Thoracic aorta (tissue), 2 donors: ENCODE measurements at regions not wholly inside any gene's neighbourhood (a gene's known extent, or its start where the extent isn't known, plus 50 kb on each side); places are given as distances from the start of the nearest gene placed in this dataset.

Experiments
- ATAC-seq: fragments of 150-250 bp; one replicate; pipeline ENCODE4 v1.8.0; 2017; ENCODE audit warnings: low read depth; ENCODE audit not compliant: insufficient number of reproducible peaks, low FRiP score
- DNase-seq: peaks from one replicate; pipeline ENCODE4 v3.0.0-alpha.2; 2020; ENCODE audit warnings: low spot score
- H3K27ac ChIP-seq, 2 donors: fragments of 200-600 bp; sonication (generic); 1 replicate in 1 of 2; 2 replicates in 1 of 2; pipeline ENCODE4 v1.5.1; 2016; ENCODE audit warnings: mild to moderate bottlenecking in 2 of 2, moderate library complexity in 2 of 2
- H3K27me3 ChIP-seq: fragments of 200-600 bp; sonication (generic); replicated peaks from 2 replicates; pipeline ENCODE4 v1.6.0; 2016; ENCODE audit warnings: mild to moderate bottlenecking; ENCODE audit not compliant: insufficient read depth
- H3K36me3 ChIP-seq: fragments of 200-600 bp; sonication (generic); one replicate; pipeline ENCODE4 v1.5.1; 2016
- H3K4me1 ChIP-seq, 2 donors: fragments of 200-600 bp; sonication (generic); 1 replicate in 1 of 2; 2 replicates in 1 of 2; pipeline versions ENCODE4 v1.5.1 to v1.6.0; 2016; ENCODE audit warnings: low read depth in 2 of 2, mild to moderate bottlenecking in 1 of 2; ENCODE audit not compliant: control insufficient read depth in 1 of 2
- H3K4me3 ChIP-seq: fragments of 200-600 bp; sonication (generic); 2 replicates; pipeline ENCODE4 v1.5.1; 2016; ENCODE audit warnings: mild to moderate bottlenecking
- H3K9me3 ChIP-seq: fragments of 200-600 bp; sonication (generic); 2 replicates; pipeline ENCODE4 v1.5.1; 2016
- CTCF ChIP-seq: fragments of 200-600 bp; sonication (generic); IDR thresholded peaks from one replicate; pipeline ENCODE4 v1.5.1; 2019; ENCODE audit warnings: antibody characterized with exemption

- DNase-seq (no peak), ATAC-seq (no peak)
- no peak for TF ChIP-seq CTCF
- Histone ChIP-seq H3K4me1 (no peaks in the 10 kb centered on the region), H3K9me3 (no peaks in the 10 kb centered on the region), H3K27me3 (no peaks in the 10 kb centered on the region), H3K4me3 (no peak overlapping the region), H3K36me3 (no peaks in the 10 kb centered on the region), H3K27ac (no peak overlapping the region)
Measured at GRCh38 chr2:76506538-76506937, 795.8 kb upstream of the GCFC2 start.

GRCh38 chr2:76501641-76502040 is 790.9 kb upstream of the GCFC2 start:
- DNase-seq (no peak), ATAC-seq (no peak)
- H3K4me3 ChIP-seq = no peak overlapping the region
- H3K36me3 ChIP-seq = no peaks in the 10 kb centered on the region
- no peaks in the 10 kb centered on the region for H3K9me3 ChIP-seq
- H3K27me3 ChIP-seq = no peaks in the 10 kb centered on the region
- no peaks in the 10 kb centered on the region for H3K4me1 ChIP-seq
- no peak overlapping the region for H3K27ac ChIP-seq
- no peak for TF ChIP-seq CTCF

- H3K27ac ChIP-seq = no peak overlapping the region
- no peaks in the 10 kb centered on the region for H3K27me3 ChIP-seq
- H3K4me1 ChIP-seq = no peaks in the 10 kb centered on the region
- H3K36me3 ChIP-seq = no peaks in the 10 kb centered on the region
- DNase-seq (no peak), ATAC-seq (no peak)
- H3K4me3 ChIP-seq = no peak overlapping the region
- no peaks in the 10 kb centered on the region for H3K9me3 ChIP-seq
- no peak for TF ChIP-seq CTCF
Measured at GRCh38 chr2:76498360-76498759, 787.6 kb upstream of the GCFC2 start.

GRCh38 chr2:76491503-76491902 is 780.8 kb upstream of the GCFC2 start:
- ATAC-seq = no peak
- TF ChIP-seq CTCF = no peak

GRCh38 chr2:76478266-76479035 is 767.7 kb upstream of the GCFC2 start:
- ATAC-seq = no peak
- TF ChIP-seq CTCF = no peak
- Histone ChIP-seq H3K4me1 (no peaks in the 10 kb centered on the region), H3K27ac (no peak overlapping the region), H3K9me3 (no peaks in the 10 kb centered on the region), H3K27me3 (no peaks in the 10 kb centered on the region), H3K36me3 (no peaks in the 10 kb centered on the region), H3K4me3 (no peak overlapping the region)
- DNase-seq = no peak

More at GRCh38 chr2:76491503-76491902, 780.8 kb upstream of the GCFC2 start:
- DNase-seq = no peak
- H3K27me3 ChIP-seq = no peaks in the 10 kb centered on the region
- H3K4me3 ChIP-seq = no peak overlapping the region
- no peaks in the 10 kb centered on the region for H3K36me3 ChIP-seq
- H3K9me3 ChIP-seq = no peaks in the 10 kb centered on the region
- no peaks in the 10 kb centered on the region for H3K4me1 ChIP-seq
- no peak overlapping the region for H3K27ac ChIP-seq
